KMS-11 (cell line): ENCODE measurements at regions not wholly inside any gene's neighbourhood (a gene's known extent, or its start where the extent isn't known, plus 50 kb on each side); places are given as distances from the start of the nearest gene placed in this dataset.

Experiments used
- H2AFZ ChIP-seq: fragments of 200-600 bp; sonication (generic); 2 replicates; pipeline ENCODE4 v1.6.1; 2016; ENCODE audit warnings: antibody characterized with exemption, mixed run types, low read depth
- H3K27ac ChIP-seq: fragments of 200-600 bp; sonication (generic); 2 replicates; pipeline ENCODE4 v1.6.1; 2016; ENCODE audit warnings: mild to moderate bottlenecking, mixed run types
- H3K27me3 ChIP-seq: fragments of 200-600 bp; sonication (generic); 2 replicates; pipeline ENCODE4 v1.6.1; 2017; ENCODE audit warnings: mild to moderate bottlenecking, low read depth, mixed run types, moderate library complexity; ENCODE audit not compliant: insufficient read depth
- H3K36me3 ChIP-seq: fragments of 200-600 bp; sonication (generic); 2 replicates; pipeline ENCODE4 v1.6.1; 2017; ENCODE audit warnings: mild to moderate bottlenecking, mixed run types; ENCODE audit not compliant: insufficient read depth
- H3K4me1 ChIP-seq: fragments of 200-600 bp; sonication (generic); 2 replicates; pipeline ENCODE4 v1.6.1; 2016; ENCODE audit warnings: mild to moderate bottlenecking, low read depth, mixed run types; ENCODE audit not compliant: poor library complexity, severe bottlenecking
- H3K4me2 ChIP-seq: fragments of 200-600 bp; sonication (generic); 2 replicates; pipeline ENCODE4 v1.7.0; 2016; ENCODE audit warnings: mild to moderate bottlenecking, mixed run types
- H3K4me3 ChIP-seq: fragments of 200-600 bp; sonication (generic); IDR thresholded peaks from 2 replicates; pipeline ENCODE4 v1.6.1; 2017; ENCODE audit warnings: low read depth, low read length, mixed read lengths; ENCODE audit not compliant: insufficient read depth
- H3K79me2 ChIP-seq: fragments of 200-600 bp; sonication (generic); 2 replicates; pipeline ENCODE4 v1.6.1; 2016; ENCODE audit warnings: low read depth, mixed run types; ENCODE audit not compliant: insufficient read depth
- H3K9ac ChIP-seq: fragments of 200-600 bp; sonication (generic); 2 replicates; pipeline ENCODE4 v1.6.1; 2016; ENCODE audit warnings: mild to moderate bottlenecking, mixed run types
- H4K20me1 ChIP-seq: fragments of 200-600 bp; sonication (generic); 2 replicates; pipeline ENCODE4 v1.6.1; 2016; ENCODE audit warnings: mild to moderate bottlenecking, mixed run types; ENCODE audit not compliant: insufficient read depth
- TF ChIP-seq, protein P1 (sequence below): fragments of 200-600 bp; sonication (generic); conservative IDR thresholded peaks from 2 replicates; pipeline ENCODE4 v1.6.1; 2017; ENCODE audit warnings: low read depth, mild to moderate bottlenecking, antibody characterized with exemption, low read length, moderate library complexity, mixed read lengths

- Histone ChIP-seq H3K4me1 (no peaks in the 10 kb centered on the region), H3K27me3 (no peaks in the 10 kb centered on the region), H4K20me1 (no peaks in the 10 kb centered on the region), H3K4me2 (no peak overlapping the region), H3K9ac (no peak overlapping the region), H3K4me3 (no peak overlapping the region), H2AFZ (no peak overlapping the region), H3K27ac (no peak overlapping the region), H3K79me2 (no peaks in the 10 kb centered on the region), H3K36me3 (no peaks in the 10 kb centered on the region)
- TF ChIP-seq, protein P1, sequence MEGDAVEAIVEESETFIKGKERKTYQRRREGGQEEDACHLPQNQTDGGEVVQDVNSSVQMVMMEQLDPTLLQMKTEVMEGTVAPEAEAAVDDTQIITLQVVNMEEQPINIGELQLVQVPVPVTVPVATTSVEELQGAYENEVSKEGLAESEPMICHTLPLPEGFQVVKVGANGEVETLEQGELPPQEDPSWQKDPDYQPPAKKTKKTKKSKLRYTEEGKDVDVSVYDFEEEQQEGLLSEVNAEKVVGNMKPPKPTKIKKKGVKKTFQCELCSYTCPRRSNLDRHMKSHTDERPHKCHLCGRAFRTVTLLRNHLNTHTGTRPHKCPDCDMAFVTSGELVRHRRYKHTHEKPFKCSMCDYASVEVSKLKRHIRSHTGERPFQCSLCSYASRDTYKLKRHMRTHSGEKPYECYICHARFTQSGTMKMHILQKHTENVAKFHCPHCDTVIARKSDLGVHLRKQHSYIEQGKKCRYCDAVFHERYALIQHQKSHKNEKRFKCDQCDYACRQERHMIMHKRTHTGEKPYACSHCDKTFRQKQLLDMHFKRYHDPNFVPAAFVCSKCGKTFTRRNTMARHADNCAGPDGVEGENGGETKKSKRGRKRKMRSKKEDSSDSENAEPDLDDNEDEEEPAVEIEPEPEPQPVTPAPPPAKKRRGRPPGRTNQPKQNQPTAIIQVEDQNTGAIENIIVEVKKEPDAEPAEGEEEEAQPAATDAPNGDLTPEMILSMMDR = no peak
These were observed 235.4 kb downstream of the NDUFA10 start for GRCh38 chr2:239789711-239790110.

- H3K9ac ChIP-seq = no peak overlapping the region
- H3K27ac ChIP-seq = no peak overlapping the region
- H2AFZ ChIP-seq = no peak overlapping the region
- H3K4me3 ChIP-seq = no peak overlapping the region
- TF ChIP-seq, protein P1 = no peak
- H3K79me2 ChIP-seq = no peaks in the 10 kb centered on the region
- H3K36me3 ChIP-seq = no peaks in the 10 kb centered on the region
- no peaks in the 10 kb centered on the region for H3K27me3 ChIP-seq
- H3K4me1 ChIP-seq = no peaks in the 10 kb centered on the region
- H3K4me2 ChIP-seq = no peak overlapping the region
- H4K20me1 ChIP-seq = no peaks in the 10 kb centered on the region
These were observed 236.5 kb downstream of the NDUFA10 start for GRCh38 chr2:239788576-239789098.

GRCh38 chr2:239787538-239788050 lies 237.5 kb downstream of the NDUFA10 start:
- no peaks in the 10 kb centered on the region for H3K4me1 ChIP-seq
- H3K9ac ChIP-seq = no peak overlapping the region
- H3K27ac ChIP-seq = no peak overlapping the region
- H2AFZ ChIP-seq = no peak overlapping the region
- no peaks in the 10 kb centered on the region for H3K79me2 ChIP-seq
- no peaks in the 10 kb centered on the region for H3K27me3 ChIP-seq
- H3K4me3 ChIP-seq = no peak overlapping the region
- H4K20me1 ChIP-seq = no peaks in the 10 kb centered on the region
- TF ChIP-seq, protein P1 = no peak
- no peaks in the 10 kb centered on the region for H3K36me3 ChIP-seq
- no peak overlapping the region for H3K4me2 ChIP-seq

- Histone ChIP-seq H3K36me3 (no peaks in the 10 kb centered on the region), H2AFZ (no peak overlapping the region), H3K9ac (no peak overlapping the region), H3K27ac (no peak overlapping the region), H3K79me2 (no peaks in the 10 kb centered on the region), H3K27me3 (no peaks in the 10 kb centered on the region), H3K4me3 (no peak overlapping the region), H3K4me2 (no peak overlapping the region), H4K20me1 (no peaks in the 10 kb centered on the region), H3K4me1 (no peaks in the 10 kb centered on the region)
- TF ChIP-seq, protein P1 = no peak
These were observed 238.4 kb downstream of the NDUFA10 start for GRCh38 chr2:239786791-239787190.
